ENCODE measurements at regions not wholly inside any gene's neighbourhood (a gene's known extent, or its start where the extent isn't known, plus 50 kb on each side); places are given as distances from the start of the nearest gene placed in this dataset.

GRCh38 chr14:81990312-81990761, 456.7 kb upstream of the SEL1L start:
- TF ChIP-seq CTCF (conservative IDR thresholded peaks at IDR 0.05 in 1 of 2, IDR thresholded peaks at IDR 0.05 in 1 of 2; ENCODE audit: extremely low read depth in 1 of 2, insufficient read depth in 1 of 2, low read depth in 1 of 2, low read length in 2 of 2) = peak; percentile 77 to 93
- no peak for TF ChIP-seq EZH2 (IDR thresholded peaks at IDR 0.05; ENCODE audit: borderline replicate concordance, low read length)

Measured in mammary epithelial cell (primary cell).